Nephron progenitor cell (in vitro differentiated cells): ENCODE measurements at regions not wholly inside any gene's neighbourhood (a gene's known extent, or its start where the extent isn't known, plus 50 kb on each side); places are given as distances from the start of the nearest gene placed in this dataset.

Experiments
- DNase-seq: peaks from one replicate; pipeline ENCODE4 v3.0.0; 2021
- H3K27ac Mint-ChIP-seq: 2 replicates; pipeline ENCODE4 v1.8.0; 2021; ENCODE audit warnings: mild to moderate bottlenecking, moderate library complexity, mixed read lengths
- H3K27me3 Mint-ChIP-seq: 2 replicates; pipeline ENCODE4 v1.8.0; 2021; ENCODE audit warnings: mild to moderate bottlenecking, low read depth, mixed read lengths; ENCODE audit not compliant: poor library complexity
- H3K36me3 Mint-ChIP-seq: 2 replicates; pipeline ENCODE4 v1.8.0; 2021; ENCODE audit warnings: low read depth, mixed read lengths
- H3K4me1 Mint-ChIP-seq: 2 replicates; pipeline ENCODE4 v1.8.0; 2021; ENCODE audit warnings: mixed read lengths
- H3K4me3 Mint-ChIP-seq: 2 replicates; pipeline ENCODE4 v1.8.0; 2021; ENCODE audit warnings: mild to moderate bottlenecking, moderate library complexity, mixed read lengths
- H3K9me3 Mint-ChIP-seq: 2 replicates; pipeline ENCODE4 v1.8.0; 2021; ENCODE audit warnings: mild to moderate bottlenecking, moderate library complexity, mixed read lengths
- TF ChIP-seq, protein P1 (sequence below): fragments of 200-600 bp; sonication (generic); IDR thresholded peaks from 2 replicates; pipeline ENCODE4 v1.5.0; 2021; ENCODE audit warnings: antibody characterized with exemption

GRCh38 chr11:95592471-95592870 lies 197.1 kb downstream of the FAM76B start:
- H3K27ac Mint-ChIP-seq = peak overlapping the region; percentile 76
- DNase-seq = peak; percentile 53

GRCh38 chr11:95589893-95590612 lies 199.5 kb downstream of the FAM76B start:
- H3K27me3 Mint-ChIP-seq = peaks cover 3% of the 10 kb centered on the region
- no peaks in the 10 kb centered on the region for H3K36me3 Mint-ChIP-seq
- peaks cover 34% of the 10 kb centered on the region for H3K4me1 Mint-ChIP-seq

More at GRCh38 chr11:95592471-95592870, 197.1 kb downstream of the FAM76B start:
- H3K27me3 Mint-ChIP-seq = peaks cover 3% of the 10 kb centered on the region
- no peaks in the 10 kb centered on the region for H3K9me3 Mint-ChIP-seq
- H3K4me3 Mint-ChIP-seq = no peak overlapping the region
- no peaks in the 10 kb centered on the region for H3K36me3 Mint-ChIP-seq
- TF ChIP-seq, protein P1, sequence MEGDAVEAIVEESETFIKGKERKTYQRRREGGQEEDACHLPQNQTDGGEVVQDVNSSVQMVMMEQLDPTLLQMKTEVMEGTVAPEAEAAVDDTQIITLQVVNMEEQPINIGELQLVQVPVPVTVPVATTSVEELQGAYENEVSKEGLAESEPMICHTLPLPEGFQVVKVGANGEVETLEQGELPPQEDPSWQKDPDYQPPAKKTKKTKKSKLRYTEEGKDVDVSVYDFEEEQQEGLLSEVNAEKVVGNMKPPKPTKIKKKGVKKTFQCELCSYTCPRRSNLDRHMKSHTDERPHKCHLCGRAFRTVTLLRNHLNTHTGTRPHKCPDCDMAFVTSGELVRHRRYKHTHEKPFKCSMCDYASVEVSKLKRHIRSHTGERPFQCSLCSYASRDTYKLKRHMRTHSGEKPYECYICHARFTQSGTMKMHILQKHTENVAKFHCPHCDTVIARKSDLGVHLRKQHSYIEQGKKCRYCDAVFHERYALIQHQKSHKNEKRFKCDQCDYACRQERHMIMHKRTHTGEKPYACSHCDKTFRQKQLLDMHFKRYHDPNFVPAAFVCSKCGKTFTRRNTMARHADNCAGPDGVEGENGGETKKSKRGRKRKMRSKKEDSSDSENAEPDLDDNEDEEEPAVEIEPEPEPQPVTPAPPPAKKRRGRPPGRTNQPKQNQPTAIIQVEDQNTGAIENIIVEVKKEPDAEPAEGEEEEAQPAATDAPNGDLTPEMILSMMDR = no peak
- H3K4me1 Mint-ChIP-seq = peaks cover 40% of the 10 kb centered on the region

DNA sequence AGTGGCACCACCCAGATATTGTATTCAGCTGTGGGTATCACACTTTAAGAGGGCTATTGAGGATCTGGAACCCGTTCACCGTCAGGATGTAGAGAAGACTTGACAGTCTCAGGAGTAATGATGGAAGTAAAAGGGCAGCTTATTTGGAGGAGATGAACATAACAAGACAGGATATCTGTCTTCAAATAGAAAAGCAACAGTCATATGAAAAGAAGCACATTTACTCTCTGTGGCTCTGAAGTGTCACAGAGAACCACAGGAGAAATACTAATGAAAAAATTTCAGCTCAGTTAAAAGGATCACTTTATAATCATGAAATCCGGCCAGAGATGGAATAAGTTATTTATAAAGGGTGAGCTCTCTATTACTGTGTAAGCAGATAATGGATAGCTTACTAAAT lies 200.8 kb downstream of the FAM76B start:
- Mint-ChIP-seq H3K36me3 (no peaks in the 10 kb centered on the region), H3K4me3 (no peak overlapping the region), H3K9me3 (no peaks in the 10 kb centered on the region), H3K27ac (no peak overlapping the region), H3K27me3 (peaks cover 3% of the 10 kb centered on the region), H3K4me1 (peaks cover 34% of the 10 kb centered on the region)
- TF ChIP-seq, protein P1 = no peak
- no peak for DNase-seq

More at GRCh38 chr11:95589893-95590612, 199.5 kb downstream of the FAM76B start:
- H3K9me3 Mint-ChIP-seq = no peaks in the 10 kb centered on the region
- peak overlapping the region; percentile 65 for H3K27ac Mint-ChIP-seq
- DNase-seq = no peak
- H3K4me3 Mint-ChIP-seq = no peak overlapping the region
- TF ChIP-seq, protein P1 = no peak

- TF ChIP-seq, protein P1 = no peak
- Mint-ChIP-seq H3K4me3 (no peak overlapping the region), H3K9me3 (peaks cover 3% of the 10 kb centered on the region), H3K4me1 (peaks cover 21% of the 10 kb centered on the region), H3K27ac (peak overlapping the region; percentile 3), H3K36me3 (no peaks in the 10 kb centered on the region), H3K27me3 (peaks cover 3% of the 10 kb centered on the region)
- no peak for DNase-seq
These were observed 202.9 kb downstream of the FAM76B start for GRCh38 chr11:95586661-95587060.

GRCh38 chr11:95586155-95586554 lies 203.4 kb downstream of the FAM76B start:
- peaks cover 3% of the 10 kb centered on the region for H3K9me3 Mint-ChIP-seq
- DNase-seq = no peak
- H3K4me1 Mint-ChIP-seq = peaks cover 16% of the 10 kb centered on the region
- H3K36me3 Mint-ChIP-seq = no peaks in the 10 kb centered on the region
- peak overlapping the region; percentile 3 for H3K27ac Mint-ChIP-seq
- no peak overlapping the region for H3K4me3 Mint-ChIP-seq
- TF ChIP-seq, protein P1 = no peak
- peaks cover 3% of the 10 kb centered on the region for H3K27me3 Mint-ChIP-seq

DNA sequence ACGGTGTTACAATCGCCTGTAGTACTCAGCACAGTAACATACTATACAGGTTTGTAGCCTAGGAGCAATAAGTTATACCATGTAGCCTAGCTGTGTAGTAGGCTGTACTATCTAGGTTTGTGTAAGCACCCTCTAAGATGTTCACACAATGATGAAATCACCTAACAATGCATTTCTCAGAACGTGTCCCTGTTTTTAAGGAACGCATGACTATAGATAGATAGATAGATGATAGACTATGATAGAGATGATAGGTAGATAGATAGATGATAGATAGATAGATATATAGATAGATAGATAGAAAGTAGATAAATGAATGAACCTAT lies 203.9 kb downstream of the FAM76B start:
- Mint-ChIP-seq H3K4me3 (no peak overlapping the region), H3K9me3 (peaks cover 3% of the 10 kb centered on the region), H3K27ac (no peak overlapping the region), H3K36me3 (no peaks in the 10 kb centered on the region), H3K27me3 (no peaks in the 10 kb centered on the region), H3K4me1 (peaks cover 12% of the 10 kb centered on the region)
- no peak for DNase-seq
- TF ChIP-seq, protein P1 = no peak
